GM23248 (cell line): ENCODE measurements at regions not wholly inside any gene's neighbourhood (a gene's known extent, or its start where the extent isn't known, plus 50 kb on each side); places are given as distances from the start of the nearest gene placed in this dataset.

ENCODE experiments used
- EZH2 ChIP-seq: fragments of 200-600 bp; sonication (generic); IDR thresholded peaks from 2 replicates; pipeline ENCODE4 v1.6.1; 2018; ENCODE audit warnings: antibody characterized with exemption, mild to moderate bottlenecking; ENCODE audit not compliant: insufficient read depth, poor library complexity, severe bottlenecking
- EZH2phosphoT487 ChIP-seq: fragments of 200-600 bp; sonication (generic); IDR thresholded peaks from 2 replicates; pipeline ENCODE4 v1.6.1; 2018; ENCODE audit warnings: antibody characterized with exemption, moderate library complexity, mild to moderate bottlenecking, low read depth; ENCODE audit not compliant: insufficient read depth

DNA sequence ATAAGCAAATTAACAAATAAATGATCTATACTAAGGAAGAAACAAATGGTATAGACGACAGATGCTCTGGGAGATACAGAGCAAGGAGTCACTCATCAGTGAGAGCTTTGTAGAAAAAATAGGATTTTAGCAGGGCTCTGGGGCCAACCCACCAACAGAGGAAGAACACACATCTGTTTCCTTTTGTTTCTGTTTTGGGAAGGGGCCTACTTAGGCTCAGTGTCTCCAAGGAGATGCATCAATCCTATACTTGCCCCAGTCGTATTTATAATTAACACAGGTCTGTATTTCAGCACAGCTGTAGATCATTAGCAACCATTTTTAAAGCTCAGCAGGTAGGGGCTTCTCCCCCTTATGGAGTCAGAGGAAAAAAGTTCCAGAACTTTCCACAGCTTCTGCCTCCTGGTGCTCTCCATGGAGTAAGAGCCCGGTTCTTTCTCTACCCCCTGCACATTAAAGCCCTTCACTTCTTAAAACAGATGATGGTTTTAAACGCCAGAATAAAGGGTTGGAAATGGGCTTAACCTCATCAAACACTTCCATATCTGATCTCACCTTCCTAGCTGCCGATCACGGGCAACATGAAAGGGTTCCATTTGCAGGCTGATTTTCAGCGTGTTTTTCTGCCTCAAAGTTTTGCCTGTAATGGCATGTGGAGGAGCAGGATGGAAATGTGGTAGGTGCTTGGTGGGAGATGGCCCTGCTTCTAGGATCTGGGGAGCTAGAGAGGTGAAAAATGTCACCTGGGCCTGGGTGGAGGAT, 291.7 kb downstream of the TCF7L2 start:
- TF ChIP-seq EZH2 (no peak), EZH2phosphoT487 (no peak)
